Mammary epithelial cell (primary cell): ENCODE measurements at regions not wholly inside any gene's neighbourhood (a gene's known extent, or its start where the extent isn't known, plus 50 kb on each side); places are given as distances from the start of the nearest gene placed in this dataset.

Source experiments
- CTCF ChIP-seq, 2 donors: IDR thresholded peaks in 1 of 2; conservative IDR thresholded peaks in 1 of 2; 2 replicates each; pipeline ENCODE4 v1.5.1; 2011 to 2012; ENCODE audit warnings: inconsistent platforms in 2 of 2, low read length in 2 of 2, mild to moderate bottlenecking in 2 of 2, control low read depth in 1 of 2, low read depth in 1 of 2; ENCODE audit not compliant: insufficient read depth in 1 of 2; ENCODE audit errors: extremely low read depth in 1 of 2
- EZH2 ChIP-seq: IDR thresholded peaks from 2 replicates; pipeline ENCODE4 v1.6.1; 2012; ENCODE audit warnings: low read length, inconsistent platforms, borderline replicate concordance

GRCh38 chr10:31187607-31188210, 131.3 kb upstream of the ZEB1 start:
- TF ChIP-seq EZH2 (no peak), CTCF (conservative IDR thresholded peaks at IDR 0.05 in 1 of 2, IDR thresholded peaks at IDR 0.05 in 1 of 2; ENCODE audit: extremely low read depth in 1 of 2, insufficient read depth in 1 of 2, low read depth in 1 of 2, low read length in 2 of 2) (no peak)
